HCT116 (cell line): ENCODE measurements at regions not wholly inside any gene's neighbourhood (a gene's known extent, or its start where the extent isn't known, plus 50 kb on each side); places are given as distances from the start of the nearest gene placed in this dataset.

ENCODE experiments used
- ATAC-seq: fragments of 200-7000 bp; cut with Tn5 transposase; 2 replicates; pipeline ENCODE4 v1.9.1; 2020; ENCODE audit warnings: mild to moderate bottlenecking, moderate library complexity
- BruUV-seq: library from RNA; stranded (reverse); fragments of 400-500 nt; replicated peaks from 2 replicates; lab custom pipeline; 2021; lab: Mats Ljungman, UMichigan
- CTCF ChIA-PET: fragments of 300-600 bp; sonication (Branson Sonifier 250); formaldehyde crosslinking; loops from one replicate; lab custom pipeline; 2021; ENCODE audit warnings: antibody characterized with exemption; lab: Charles Lee
- POLR2A ChIA-PET: fragments of 300-600, 350-600 bp; sonication (Branson Sonifier 250); formaldehyde crosslinking; loops from one replicate; lab custom pipeline; 2021; ENCODE audit warnings: antibody characterized with exemption; lab: Charles Lee
- RAD21 ChIA-PET, 2 experiments: fragments of 300-600 bp; sonication (Branson Sonifier 250); formaldehyde crosslinking; loops; one replicate each; lab custom pipeline; 2023; ENCODE audit warnings: low total read pairs in 2 of 2; ENCODE audit not compliant: uncharacterized antibody in 2 of 2, unreplicated experiment in 2 of 2, low non-redundant PET in 1 of 2; lab: Charles Lee
- DNase-seq: peaks from one replicate; pipeline ENCODE4 v3.0.0-alpha.2; 2010; ENCODE audit warnings: low read depth, low spot score
- H2AFZ ChIP-seq: fragments of 200-600 bp; shearing (Covaris generic), sonication (generic); 2 replicates; pipeline ENCODE4 v1.6.1; 2017; ENCODE audit warnings: low read depth, mixed run types, mixed read lengths, antibody characterized with exemption, low read length; ENCODE audit not compliant: poor library complexity, severe bottlenecking
- H3K27ac ChIP-seq: 2 replicates; pipeline ENCODE4 v1.5.1; 2012; ENCODE audit warnings: low read depth, low read length
- H3K27me3 ChIP-seq: fragments of 200-600 bp; sonication (generic); 2 replicates; pipeline ENCODE4 v1.6.1; 2016; ENCODE audit warnings: mixed run types, low read length, mixed read lengths; ENCODE audit not compliant: insufficient read depth
- H3K36me3 ChIP-seq, 2 experiments: fragments of 200-500 bp in 1 of 2; fragments of 200-600 bp in 1 of 2; sonication (Bioruptor generic) in 1 of 2; sonication (generic) in 1 of 2; 2 replicates each; pipeline versions ENCODE4 v1.5.1 to v1.6.1; 2014 to 2016; ENCODE audit warnings: low read length in 2 of 2, inconsistent platforms in 1 of 2, mixed read lengths in 1 of 2, mixed run types in 1 of 2; ENCODE audit not compliant: insufficient read depth in 2 of 2, control insufficient read depth in 1 of 2
- H3K4me1 ChIP-seq, 2 experiments: fragments of 200-600 bp in 1 of 2; sonication (generic) in 1 of 2; 2 replicates each; pipeline versions ENCODE4 v1.5.1 to v1.6.1; 2012 to 2017; ENCODE audit warnings: low read length in 2 of 2, inconsistent platforms in 1 of 2, mild to moderate bottlenecking in 1 of 2, mixed read lengths in 1 of 2, mixed run types in 1 of 2, moderate library complexity in 1 of 2; ENCODE audit not compliant: insufficient read depth in 2 of 2, control insufficient read depth in 1 of 2
- H3K4me2 ChIP-seq: fragments of 200-600 bp; sonication (generic); 2 replicates; pipeline ENCODE4 v1.6.1; 2017; ENCODE audit warnings: mixed run types, low read length, mixed read lengths
- H3K4me3 ChIP-seq, 2 experiments: fragments of 200-600 bp in 1 of 2; sonication (generic) in 1 of 2; replicated peaks in 1 of 2; 2 replicates each; pipeline ENCODE4 v1.5.1; 2011 to 2016; ENCODE audit warnings: low read length in 2 of 2, control low read depth in 1 of 2, low read depth in 1 of 2, mild to moderate bottlenecking in 1 of 2, mixed read lengths in 1 of 2, mixed run types in 1 of 2
- H3K79me2 ChIP-seq: fragments of 200-600 bp; sonication (generic); 2 replicates; pipeline ENCODE4 v1.6.1; 2017; ENCODE audit warnings: mild to moderate bottlenecking, mixed run types, low read length, moderate library complexity, mixed read lengths; ENCODE audit not compliant: insufficient read depth
- H3K9ac ChIP-seq: fragments of 200-600 bp; sonication (generic); 2 replicates; pipeline ENCODE4 v1.6.1; 2016; ENCODE audit warnings: low read length, mixed read lengths
- H3K9me2 ChIP-seq: fragments of 200-600 bp; sonication (generic), shearing (Covaris generic); 2 replicates; pipeline ENCODE4 v1.6.1; 2017; ENCODE audit warnings: mixed run types, mild to moderate bottlenecking, moderate library complexity; ENCODE audit not compliant: insufficient read depth
- H3K9me3 ChIP-seq, 2 experiments: fragments of 200-500 bp in 1 of 2; fragments of 200-600 bp in 1 of 2; sonication (Bioruptor generic) in 1 of 2; sonication (generic) in 1 of 2; 2 replicates each; pipeline ENCODE4 v1.6.1; 2014 to 2017; ENCODE audit warnings: low read length in 2 of 2, mixed read lengths in 2 of 2, inconsistent platforms in 1 of 2, low read depth in 1 of 2, mild to moderate bottlenecking in 1 of 2, mixed run types in 1 of 2, moderate library complexity in 1 of 2; ENCODE audit not compliant: control insufficient read depth in 1 of 2, insufficient read depth in 1 of 2
- H4K20me1 ChIP-seq: fragments of 200-600 bp; sonication (generic), shearing (Covaris generic); 2 replicates; pipeline ENCODE4 v1.6.1; 2017; ENCODE audit warnings: mixed run types, mild to moderate bottlenecking, moderate library complexity; ENCODE audit not compliant: insufficient read depth
- CBX3 ChIP-seq: IDR thresholded peaks from 2 replicates; pipeline ENCODE4 v1.6.1; 2012; ENCODE audit warnings: low read depth
- EGR1 ChIP-seq: IDR thresholded peaks from 2 replicates; pipeline ENCODE4 v1.6.1; 2012; ENCODE audit warnings: low read depth
- ELF1 ChIP-seq: IDR thresholded peaks from 2 replicates; pipeline ENCODE4 v1.6.1; 2012; ENCODE audit warnings: low read depth, borderline replicate concordance
- EZH2 ChIP-seq: fragments of 200-600 bp; sonication (generic); IDR thresholded peaks from 2 replicates; pipeline ENCODE4 v1.6.1; 2017; ENCODE audit warnings: antibody characterized with exemption, mixed run types
- EZH2phosphoT487 ChIP-seq: fragments of 200-600 bp; IDR thresholded peaks from 2 replicates; pipeline ENCODE4 v1.6.1; 2018; ENCODE audit warnings: antibody characterized with exemption, borderline replicate concordance
- FOSL1 ChIP-seq: IDR thresholded peaks from 2 replicates; pipeline ENCODE4 v1.6.1; 2012; ENCODE audit warnings: low read depth
- JUND ChIP-seq: IDR thresholded peaks from 2 replicates; pipeline ENCODE4 v1.6.1; 2012
- POLR2A ChIP-seq: IDR thresholded peaks from 2 replicates; pipeline ENCODE4 v1.7.0; 2011; ENCODE audit warnings: borderline replicate concordance; ENCODE audit not compliant: insufficient read depth, insufficient read length; ENCODE audit errors: extremely low read depth
- POLR2AphosphoS5 ChIP-seq: IDR thresholded peaks from 2 replicates; pipeline ENCODE4 v1.6.1; 2011; ENCODE audit warnings: mild to moderate bottlenecking, low read depth, low read length, moderate library complexity
- RAD21 ChIP-seq: IDR thresholded peaks from 2 replicates; pipeline ENCODE4 v1.6.1; 2012; ENCODE audit warnings: low read depth, mild to moderate bottlenecking
- SP1 ChIP-seq: IDR thresholded peaks from 2 replicates; pipeline ENCODE4 v1.6.1; 2012; ENCODE audit warnings: low read depth
- SRF ChIP-seq: IDR thresholded peaks from 2 replicates; pipeline ENCODE4 v1.6.1; 2012; ENCODE audit warnings: low read depth
- TCF7L2 ChIP-seq: IDR thresholded peaks from 2 replicates; pipeline ENCODE4 v1.7.0; 2011; ENCODE audit warnings: borderline replicate concordance, inconsistent platforms; ENCODE audit not compliant: insufficient read depth, insufficient read length; ENCODE audit errors: extremely low read depth
- YY1 ChIP-seq: IDR thresholded peaks from 2 replicates; pipeline ENCODE4 v1.6.1; 2011; ENCODE audit warnings: low read length, low read depth, moderate library complexity, mild to moderate bottlenecking; ENCODE audit not compliant: insufficient replicate concordance; ENCODE audit errors: extremely low read depth
- ZFX ChIP-seq: fragments of 450-650 bp; IDR thresholded peaks from 2 replicates; pipeline ENCODE4 v1.6.1; 2017
- intact Hi-C: fragments of 100-400 bp; cut with micrococcal nuclease; formaldehyde crosslinking; loops from 2 replicates; pipeline ENCODE4 v1.10.0; 2022
- TF ChIP-seq, protein P1 (sequence below): IDR thresholded peaks from 2 replicates; pipeline ENCODE4 v1.6.1; 2012
- TF ChIP-seq, protein P2 (sequence below): IDR thresholded peaks from 2 replicates; pipeline ENCODE4 v1.6.1; 2012
- TF ChIP-seq, protein P3 (sequence below): IDR thresholded peaks from 2 replicates; pipeline ENCODE4 v1.6.1; 2011; ENCODE audit warnings: mild to moderate bottlenecking, low read length, moderate library complexity; ENCODE audit not compliant: insufficient replicate concordance; ENCODE audit errors: extremely low read depth
- TF ChIP-seq, protein P4 (sequence below): IDR thresholded peaks from 2 replicates; pipeline ENCODE4 v1.6.1; 2012; ENCODE audit warnings: low read depth

- DNase-seq, result no peak
- no peak overlapping the region for H3K27ac ChIP-seq
- H3K9me3 ChIP-seq, result no peaks in the 10 kb centered on the region
- no peak overlapping the region for H3K9ac ChIP-seq
- peaks cover 20% of the 10 kb centered on the region; the same call in 1 of the 2 replicates for H3K27me3 ChIP-seq
- TF ChIP-seq SRF (no peak), POLR2A (no peak), ELF1 (no peak), EZH2 (no peak), POLR2AphosphoS5 (no peak), SP1 (no peak), FOSL1 (no peak), CBX3 (no peak), RAD21 (no peak), TCF7L2 (no peak), YY1 (no peak), ZFX (no peak), EZH2phosphoT487 (no peak), EGR1 (no peak), JUND (no peak)
- TF ChIP-seq, protein P1, sequence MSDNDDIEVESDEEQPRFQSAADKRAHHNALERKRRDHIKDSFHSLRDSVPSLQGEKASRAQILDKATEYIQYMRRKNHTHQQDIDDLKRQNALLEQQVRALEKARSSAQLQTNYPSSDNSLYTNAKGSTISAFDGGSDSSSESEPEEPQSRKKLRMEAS, result no peak
- TF ChIP-seq, protein P2, sequence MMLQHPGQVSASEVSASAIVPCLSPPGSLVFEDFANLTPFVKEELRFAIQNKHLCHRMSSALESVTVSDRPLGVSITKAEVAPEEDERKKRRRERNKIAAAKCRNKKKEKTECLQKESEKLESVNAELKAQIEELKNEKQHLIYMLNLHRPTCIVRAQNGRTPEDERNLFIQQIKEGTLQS, result no peak
- TF ChIP-seq, protein P3, sequence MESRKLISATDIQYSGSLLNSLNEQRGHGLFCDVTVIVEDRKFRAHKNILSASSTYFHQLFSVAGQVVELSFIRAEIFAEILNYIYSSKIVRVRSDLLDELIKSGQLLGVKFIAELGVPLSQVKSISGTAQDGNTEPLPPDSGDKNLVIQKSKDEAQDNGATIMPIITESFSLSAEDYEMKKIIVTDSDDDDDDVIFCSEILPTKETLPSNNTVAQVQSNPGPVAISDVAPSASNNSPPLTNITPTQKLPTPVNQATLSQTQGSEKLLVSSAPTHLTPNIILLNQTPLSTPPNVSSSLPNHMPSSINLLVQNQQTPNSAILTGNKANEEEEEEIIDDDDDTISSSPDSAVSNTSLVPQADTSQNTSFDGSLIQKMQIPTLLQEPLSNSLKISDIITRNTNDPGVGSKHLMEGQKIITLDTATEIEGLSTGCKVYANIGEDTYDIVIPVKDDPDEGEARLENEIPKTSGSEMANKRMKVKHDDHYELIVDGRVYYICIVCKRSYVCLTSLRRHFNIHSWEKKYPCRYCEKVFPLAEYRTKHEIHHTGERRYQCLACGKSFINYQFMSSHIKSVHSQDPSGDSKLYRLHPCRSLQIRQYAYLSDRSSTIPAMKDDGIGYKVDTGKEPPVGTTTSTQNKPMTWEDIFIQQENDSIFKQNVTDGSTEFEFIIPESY, result no peak
- TF ChIP-seq, protein P4, sequence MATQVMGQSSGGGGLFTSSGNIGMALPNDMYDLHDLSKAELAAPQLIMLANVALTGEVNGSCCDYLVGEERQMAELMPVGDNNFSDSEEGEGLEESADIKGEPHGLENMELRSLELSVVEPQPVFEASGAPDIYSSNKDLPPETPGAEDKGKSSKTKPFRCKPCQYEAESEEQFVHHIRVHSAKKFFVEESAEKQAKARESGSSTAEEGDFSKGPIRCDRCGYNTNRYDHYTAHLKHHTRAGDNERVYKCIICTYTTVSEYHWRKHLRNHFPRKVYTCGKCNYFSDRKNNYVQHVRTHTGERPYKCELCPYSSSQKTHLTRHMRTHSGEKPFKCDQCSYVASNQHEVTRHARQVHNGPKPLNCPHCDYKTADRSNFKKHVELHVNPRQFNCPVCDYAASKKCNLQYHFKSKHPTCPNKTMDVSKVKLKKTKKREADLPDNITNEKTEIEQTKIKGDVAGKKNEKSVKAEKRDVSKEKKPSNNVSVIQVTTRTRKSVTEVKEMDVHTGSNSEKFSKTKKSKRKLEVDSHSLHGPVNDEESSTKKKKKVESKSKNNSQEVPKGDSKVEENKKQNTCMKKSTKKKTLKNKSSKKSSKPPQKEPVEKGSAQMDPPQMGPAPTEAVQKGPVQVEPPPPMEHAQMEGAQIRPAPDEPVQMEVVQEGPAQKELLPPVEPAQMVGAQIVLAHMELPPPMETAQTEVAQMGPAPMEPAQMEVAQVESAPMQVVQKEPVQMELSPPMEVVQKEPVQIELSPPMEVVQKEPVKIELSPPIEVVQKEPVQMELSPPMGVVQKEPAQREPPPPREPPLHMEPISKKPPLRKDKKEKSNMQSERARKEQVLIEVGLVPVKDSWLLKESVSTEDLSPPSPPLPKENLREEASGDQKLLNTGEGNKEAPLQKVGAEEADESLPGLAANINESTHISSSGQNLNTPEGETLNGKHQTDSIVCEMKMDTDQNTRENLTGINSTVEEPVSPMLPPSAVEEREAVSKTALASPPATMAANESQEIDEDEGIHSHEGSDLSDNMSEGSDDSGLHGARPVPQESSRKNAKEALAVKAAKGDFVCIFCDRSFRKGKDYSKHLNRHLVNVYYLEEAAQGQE, result no peak
- H3K36me3 ChIP-seq, result no peaks in the 10 kb centered on the region
- H3K4me3 ChIP-seq, result no peak overlapping the region
- H4K20me1 ChIP-seq, result no peaks in the 10 kb centered on the region
- POLR2A ChIA-PET, result no interaction called here
- no TSS peak for BruUV-seq
- H3K79me2 ChIP-seq, result no peaks in the 10 kb centered on the region
- H3K9me2 ChIP-seq, result no peaks in the 10 kb centered on the region
- RAD21 ChIA-PET, result no interaction called here
- no peak for ATAC-seq
- intact Hi-C loops, result no loop called here
- CTCF ChIA-PET, result no interaction called here
- no peak overlapping the region for H3K4me2 ChIP-seq
- no peaks in the 10 kb centered on the region for H3K4me1 ChIP-seq
- no peak overlapping the region for H2AFZ ChIP-seq
These were observed 85.2 kb upstream of the PCDH8 start for GRCh38 chr13:52933547-52934210.
